HEK293T (cell line): ENCODE measurements at regions not wholly inside any gene's neighbourhood (a gene's known extent, or its start where the extent isn't known, plus 50 kb on each side); places are given as distances from the start of the nearest gene placed in this dataset.

Experiments used
- ARNT ChIP-seq: fragments of 450-650 bp; IDR thresholded peaks from 2 replicates; pipeline ENCODE4 v1.6.1; 2017; ENCODE audit warnings: mild to moderate bottlenecking
- BHLHE40 ChIP-seq: fragments of 450-650 bp; IDR thresholded peaks from 2 replicates; pipeline ENCODE4 v1.6.1; 2016; ENCODE audit warnings: mild to moderate bottlenecking, moderate library complexity, borderline replicate concordance
- CTBP1 ChIP-seq: fragments of 450-650 bp; IDR thresholded peaks from 2 replicates; pipeline ENCODE4 v1.6.1; 2016; ENCODE audit warnings: borderline replicate concordance
- FOXA1 ChIP-seq: fragments of 450-650 bp; IDR thresholded peaks from 2 replicates; pipeline ENCODE4 v1.6.1; 2016; ENCODE audit warnings: mild to moderate bottlenecking
- PKNOX1 ChIP-seq: fragments of 450-650 bp; IDR thresholded peaks from 2 replicates; pipeline ENCODE4 v1.6.1; 2016
- SP1 ChIP-seq: fragments of 450-650 bp; IDR thresholded peaks from 2 replicates; pipeline ENCODE4 v1.6.1; 2017
- SUZ12 ChIP-seq: fragments of 450-650 bp; IDR thresholded peaks from 2 replicates; pipeline ENCODE4 v1.6.1; 2016; ENCODE audit warnings: mild to moderate bottlenecking

- TF ChIP-seq BHLHE40: no peak
- no peak for TF ChIP-seq FOXA1
- TF ChIP-seq CTBP1: no peak
- no peak for TF ChIP-seq PKNOX1
- TF ChIP-seq SUZ12: no peak
- no peak for TF ChIP-seq SP1
- no peak for TF ChIP-seq ARNT
These were observed 292.3 kb upstream of the PITRM1 start for GRCh38 chr10:3464760-3465405.
